Neural cell (in vitro differentiated cells): ENCODE measurements at regions not wholly inside any gene's neighbourhood (a gene's known extent, or its start where the extent isn't known, plus 50 kb on each side); places are given as distances from the start of the nearest gene placed in this dataset.

ENCODE experiments used
- CTCF ChIP-seq: fragments of 450-650 bp; IDR thresholded peaks from 2 replicates; pipeline ENCODE4 v1.5.1; 2014; ENCODE audit warnings: antibody characterized with exemption, mild to moderate bottlenecking, moderate library complexity; ENCODE audit not compliant: poor library complexity, severe bottlenecking
- EP300 ChIP-seq: fragments of 450-650 bp; conservative IDR thresholded peaks from 2 replicates; pipeline ENCODE4 v1.6.1; 2014; ENCODE audit warnings: antibody characterized with exemption, mild to moderate bottlenecking, moderate library complexity; ENCODE audit not compliant: poor library complexity, severe bottlenecking
- EZH2 ChIP-seq: fragments of 200-600, 300-800 bp; shearing (Covaris generic), sonication (generic); IDR thresholded peaks from 2 replicates; pipeline ENCODE4 v1.6.1; 2014; ENCODE audit warnings: antibody characterized with exemption, low read length, borderline replicate concordance, mild to moderate bottlenecking; ENCODE audit not compliant: insufficient read depth, poor library complexity, severe bottlenecking
- MXI1 ChIP-seq: fragments of 450-650 bp; conservative IDR thresholded peaks from 2 replicates; pipeline ENCODE4 v1.6.1; 2014; ENCODE audit warnings: antibody characterized with exemption, mild to moderate bottlenecking; ENCODE audit not compliant: poor library complexity, severe bottlenecking
- POLR2AphosphoS5 ChIP-seq: IDR thresholded peaks from 2 replicates; pipeline ENCODE4 v1.6.1; 2012
- TAF1 ChIP-seq: IDR thresholded peaks from 2 replicates; pipeline ENCODE4 v1.6.1; 2012; ENCODE audit warnings: low read depth

- TF ChIP-seq EZH2 (no peak), CTCF (no peak), TAF1 (no peak), EP300 (no peak), POLR2AphosphoS5 (no peak), MXI1 (no peak)
Measured at GRCh38 chr6:147078602-147079001, 125.6 kb upstream of the STXBP5 start.
